HepG2 (cell line): ENCODE measurements at regions not wholly inside any gene's neighbourhood (a gene's known extent, or its start where the extent isn't known, plus 50 kb on each side); places are given as distances from the start of the nearest gene placed in this dataset.
"Not testable (repeated sequence)": the region's sequence is repeated elsewhere in the genome, so short reads cannot be mapped to it uniquely, and the experiment has no call there.

Experiments
- CBX5 ChIP-seq: sonication (generic); formaldehyde crosslinking; IDR thresholded peaks from 2 replicates; pipeline ENCODE4 v1.4.0; 2020; ENCODE audit warnings: missing genetic modification reagents, borderline replicate concordance
- CHD2 ChIP-seq: IDR thresholded peaks from 2 replicates; pipeline ENCODE4 v1.6.1; 2011; ENCODE audit warnings: low read depth, low read length, improper control_type of control experiment
- FOXA3 ChIP-seq: IDR thresholded peaks from 2 replicates; pipeline ENCODE4 v1.6.1; 2016; ENCODE audit warnings: missing genetic modification reagents, missing compliant biosample characterization
- FOXK1 ChIP-seq: sonication (generic); formaldehyde crosslinking; IDR thresholded peaks from 2 replicates; pipeline ENCODE4 v1.4.0; 2020; ENCODE audit warnings: low read depth, missing genetic modification reagents, borderline replicate concordance
- HDAC6 ChIP-seq: fragments of 200-600 bp; sonication (generic); IDR thresholded peaks from 2 replicates; pipeline ENCODE4 v1.7.0; 2017; ENCODE audit warnings: mild to moderate bottlenecking, antibody characterized with exemption, low read length, low read depth
- IRX3 ChIP-seq: sonication (generic); formaldehyde crosslinking; IDR thresholded peaks from 2 replicates; pipeline ENCODE4 v1.8.1; 2023; ENCODE audit warnings: mild to moderate bottlenecking, low read depth, missing genetic modification reagents, borderline replicate concordance
- KLF9 ChIP-seq: IDR thresholded peaks from 2 replicates; pipeline ENCODE4 v1.6.1; 2016; ENCODE audit warnings: low read depth
- POLR2A ChIP-seq, 2 experiments: IDR thresholded peaks; 2 replicates each; pipeline ENCODE4 v1.6.1; 2011; ENCODE audit warnings: low read depth in 2 of 2, low read length in 2 of 2, mild to moderate bottlenecking in 1 of 2, moderate library complexity in 1 of 2; ENCODE audit not compliant: insufficient read depth in 1 of 2
- REPIN1 ChIP-seq: sonication (generic); formaldehyde crosslinking; IDR thresholded peaks from 2 replicates; pipeline ENCODE4 v1.8.0; 2022; ENCODE audit warnings: missing genetic modification reagents, low read depth, mild to moderate bottlenecking, borderline replicate concordance
- TBP ChIP-seq: sonication (generic); formaldehyde crosslinking; IDR thresholded peaks from 2 replicates; pipeline ENCODE4 v1.5.0; 2020; ENCODE audit warnings: missing genetic modification reagents
- ZNF296 ChIP-seq: sonication (generic); formaldehyde crosslinking; conservative IDR thresholded peaks from 2 replicates; pipeline ENCODE4 v1.5.0; 2020; ENCODE audit warnings: mild to moderate bottlenecking, missing genetic modification reagents
- TF ChIP-seq, protein P1 (sequence below): sonication (generic); formaldehyde crosslinking; IDR thresholded peaks from 2 replicates; pipeline ENCODE4 v1.4.0; 2020; ENCODE audit warnings: missing genetic modification reagents
- TF ChIP-seq, protein P2 (sequence below): sonication (generic); formaldehyde crosslinking; IDR thresholded peaks from 2 replicates; pipeline ENCODE4 v1.5.0; 2020; ENCODE audit warnings: missing genetic modification reagents

DNA sequence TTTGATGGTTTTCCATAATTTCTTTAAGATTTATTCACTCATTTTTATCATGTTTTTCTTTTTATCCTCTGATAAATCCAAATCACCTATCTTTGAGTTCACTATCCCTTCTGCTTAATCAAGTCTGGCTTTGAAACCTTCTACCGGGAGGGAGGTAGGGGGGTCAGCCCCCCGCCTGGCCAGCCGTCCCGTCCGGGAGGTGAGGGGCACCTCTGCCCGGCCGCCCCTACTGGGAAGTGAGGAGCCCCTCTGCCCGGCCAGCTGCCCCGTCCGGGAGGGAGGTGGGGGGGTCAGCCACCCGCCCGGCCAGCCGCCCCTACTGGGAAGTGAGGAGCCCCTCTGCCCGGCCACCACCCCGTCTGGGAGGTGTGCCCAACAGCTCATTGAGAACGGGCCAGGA is 363.3 kb downstream of the RFC3 start:
- TF ChIP-seq HDAC6; REPIN1; KLF9; IRX3; TBP (CRISPR knock-in tag); FOXA3 (CRISPR knock-in tag); FOXK1; CHD2; POLR2A (IDR thresholded peaks at IDR 0.05; ENCODE audit: insufficient read depth in 1 of 2, low read depth in 2 of 2, low read length in 2 of 2); CBX5 (CRISPR knock-in tag); ZNF296 (CRISPR knock-in tag): not testable (repeated sequence)
- TF ChIP-seq, protein P1, sequence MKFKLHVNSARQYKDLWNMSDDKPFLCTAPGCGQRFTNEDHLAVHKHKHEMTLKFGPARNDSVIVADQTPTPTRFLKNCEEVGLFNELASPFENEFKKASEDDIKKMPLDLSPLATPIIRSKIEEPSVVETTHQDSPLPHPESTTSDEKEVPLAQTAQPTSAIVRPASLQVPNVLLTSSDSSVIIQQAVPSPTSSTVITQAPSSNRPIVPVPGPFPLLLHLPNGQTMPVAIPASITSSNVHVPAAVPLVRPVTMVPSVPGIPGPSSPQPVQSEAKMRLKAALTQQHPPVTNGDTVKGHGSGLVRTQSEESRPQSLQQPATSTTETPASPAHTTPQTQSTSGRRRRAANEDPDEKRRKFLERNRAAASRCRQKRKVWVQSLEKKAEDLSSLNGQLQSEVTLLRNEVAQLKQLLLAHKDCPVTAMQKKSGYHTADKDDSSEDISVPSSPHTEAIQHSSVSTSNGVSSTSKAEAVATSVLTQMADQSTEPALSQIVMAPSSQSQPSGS (CRISPR knock-in tag), result not testable (repeated sequence)
- TF ChIP-seq, protein P2, sequence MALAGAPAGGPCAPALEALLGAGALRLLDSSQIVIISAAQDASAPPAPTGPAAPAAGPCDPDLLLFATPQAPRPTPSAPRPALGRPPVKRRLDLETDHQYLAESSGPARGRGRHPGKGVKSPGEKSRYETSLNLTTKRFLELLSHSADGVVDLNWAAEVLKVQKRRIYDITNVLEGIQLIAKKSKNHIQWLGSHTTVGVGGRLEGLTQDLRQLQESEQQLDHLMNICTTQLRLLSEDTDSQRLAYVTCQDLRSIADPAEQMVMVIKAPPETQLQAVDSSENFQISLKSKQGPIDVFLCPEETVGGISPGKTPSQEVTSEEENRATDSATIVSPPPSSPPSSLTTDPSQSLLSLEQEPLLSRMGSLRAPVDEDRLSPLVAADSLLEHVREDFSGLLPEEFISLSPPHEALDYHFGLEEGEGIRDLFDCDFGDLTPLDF (CRISPR knock-in tag), result not testable (repeated sequence)
